ENCODE measurements at regions not wholly inside any gene's neighbourhood (a gene's known extent, or its start where the extent isn't known, plus 50 kb on each side); places are given as distances from the start of the nearest gene placed in this dataset.

- no peak for DNase-seq (ENCODE audit: low read depth)
- no peak for TF ChIP-seq CTCF (IDR thresholded peaks at IDR 0.05; ENCODE audit: low read depth, low read length, missing control alignments)
- H3K4me3 ChIP-seq (ENCODE audit: low read depth, low read length): no peak overlapping the region
These were observed 164.1 kb upstream of the KCNQ5 start for GRCh38 chr6:72457738-72458137.

GRCh38 chr6:72458521-72458920, 163.3 kb upstream of the KCNQ5 start:
- no peak for TF ChIP-seq CTCF (IDR thresholded peaks at IDR 0.05; ENCODE audit: low read depth, low read length, missing control alignments)
- no peak overlapping the region for H3K4me3 ChIP-seq (ENCODE audit: low read depth, low read length)
- no peak for DNase-seq (ENCODE audit: low read depth)

- no peak overlapping the region for H3K4me3 ChIP-seq (ENCODE audit: low read depth, low read length)
- TF ChIP-seq CTCF (IDR thresholded peaks at IDR 0.05; ENCODE audit: low read depth, low read length, missing control alignments): no peak
- DNase-seq (ENCODE audit: low read depth): no peak
These were observed 160.7 kb upstream of the KCNQ5 start for GRCh38 chr6:72461144-72461543.

- TF ChIP-seq CTCF (IDR thresholded peaks at IDR 0.05; ENCODE audit: low read depth, low read length, missing control alignments): no peak
- H3K4me3 ChIP-seq (ENCODE audit: low read depth, low read length): no peak overlapping the region
- no peak for DNase-seq (ENCODE audit: low read depth)
These were observed 157.6 kb upstream of the KCNQ5 start for GRCh38 chr6:72464246-72464645.

- TF ChIP-seq CTCF (IDR thresholded peaks at IDR 0.05; ENCODE audit: low read depth, low read length, missing control alignments): no peak
- DNase-seq (ENCODE audit: low read depth): no peak
- H3K4me3 ChIP-seq (ENCODE audit: low read depth, low read length): no peak overlapping the region
These were observed 156.8 kb upstream of the KCNQ5 start for GRCh38 chr6:72464791-72465691.

- H3K4me3 ChIP-seq (ENCODE audit: low read depth, low read length): no peak overlapping the region
- no peak for DNase-seq (ENCODE audit: low read depth)
- TF ChIP-seq CTCF (IDR thresholded peaks at IDR 0.05; ENCODE audit: low read depth, low read length, missing control alignments): no peak
These were observed 155.4 kb upstream of the KCNQ5 start for GRCh38 chr6:72466471-72466870.
